CD4-positive, CD25-positive, alpha-beta regulatory T cell (primary cell): ENCODE measurements at regions not wholly inside any gene's neighbourhood (a gene's known extent, or its start where the extent isn't known, plus 50 kb on each side); places are given as distances from the start of the nearest gene placed in this dataset.
"Not testable (repeated sequence)": the region's sequence is repeated elsewhere in the genome, so short reads cannot be mapped to it uniquely, and the experiment has no call there.

Experiments
- ATAC-seq, 2 donors: fragments of 150-1000 bp; cut with Tn5 transposase; one replicate each; pipeline ENCODE4 v1.10.0; 2021; ENCODE audit warnings: low read depth in 2 of 2, moderate number of reproducible peaks in 2 of 2, moderate library complexity in 1 of 2
- DNase-seq, 3 donors: peaks; one replicate each; pipeline versions ENCODE4 v3.0.0 to v3.0.0-alpha.2; 2012 to 2022; ENCODE audit warnings: mixed read lengths in 1 of 3
- H3K27ac ChIP-seq: one replicate; pipeline ENCODE4 v1.7.0; 2013; ENCODE audit warnings: mild to moderate bottlenecking, low read length; ENCODE audit not compliant: insufficient read depth, poor library complexity, severe bottlenecking
- H3K27me3 ChIP-seq: one replicate; pipeline ENCODE4 v1.7.0; 2013; ENCODE audit warnings: low read length; ENCODE audit not compliant: control insufficient read depth, insufficient read depth
- H3K36me3 ChIP-seq: one replicate; pipeline ENCODE4 v1.7.0; 2013; ENCODE audit warnings: mild to moderate bottlenecking, low read length, moderate library complexity; ENCODE audit not compliant: control insufficient read depth, insufficient read depth
- H3K4me1 ChIP-seq: 2 replicates; pipeline ENCODE4 v1.7.0; 2013; ENCODE audit warnings: mild to moderate bottlenecking, low read length; ENCODE audit not compliant: insufficient read depth, control insufficient read depth, poor library complexity, severe bottlenecking
- H3K4me3 ChIP-seq: one replicate; pipeline ENCODE4 v1.7.0; 2013; ENCODE audit warnings: low read depth, mild to moderate bottlenecking, low read length, moderate library complexity
- H3K9me3 ChIP-seq, 2 experiments: 1 replicate in 1 of 2; 2 replicates in 1 of 2; pipeline ENCODE4 v1.7.0; 2013; ENCODE audit warnings: low read length in 2 of 2, mild to moderate bottlenecking in 1 of 2, moderate library complexity in 1 of 2; ENCODE audit not compliant: control insufficient read depth in 2 of 2
- H3K27ac Mint-ChIP-seq, 3 donors: one replicate each; pipeline ENCODE4 v1.8.0; 2020 to 2022; ENCODE audit warnings: mild to moderate bottlenecking in 3 of 3, mixed read lengths in 3 of 3, moderate library complexity in 2 of 3
- H3K27me3 Mint-ChIP-seq: one replicate; pipeline ENCODE4 v1.8.0; 2022; ENCODE audit warnings: mild to moderate bottlenecking, mixed read lengths
- H3K36me3 Mint-ChIP-seq: one replicate; pipeline ENCODE4 v1.8.0; 2020; ENCODE audit warnings: mixed read lengths
- H3K4me1 Mint-ChIP-seq, 4 donors: one replicate each; pipeline ENCODE4 v1.8.0; 2020 to 2022; ENCODE audit warnings: mixed read lengths in 4 of 4, mild to moderate bottlenecking in 1 of 4
- H3K4me3 Mint-ChIP-seq, 4 donors: one replicate each; pipeline ENCODE4 v1.8.0; 2020 to 2022; ENCODE audit warnings: mild to moderate bottlenecking in 4 of 4, mixed read lengths in 4 of 4, moderate library complexity in 3 of 4
- H3K9me3 Mint-ChIP-seq, 7 donors: one replicate each; pipeline ENCODE4 v1.8.0; 2020 to 2022; ENCODE audit warnings: mixed read lengths in 7 of 7, mild to moderate bottlenecking in 3 of 7, moderate library complexity in 2 of 7

DNA sequence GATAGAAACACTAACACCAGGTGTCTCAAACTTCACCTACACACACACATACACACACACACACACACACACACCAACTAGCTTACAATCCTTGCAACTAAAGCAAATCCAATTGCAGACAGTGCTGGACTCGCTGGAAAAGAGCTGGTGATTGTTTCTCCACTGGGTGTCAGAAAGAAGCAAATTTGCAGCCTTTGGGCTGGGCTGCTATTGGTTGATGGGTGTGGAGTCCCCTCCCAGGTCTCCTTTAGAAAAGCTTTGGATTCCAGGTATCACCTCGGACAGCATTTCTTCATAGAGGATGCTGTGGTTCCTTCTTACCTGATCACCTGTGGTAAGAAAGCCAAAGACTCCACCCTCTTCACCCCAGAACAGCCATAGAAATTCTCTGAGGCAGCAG is 307.5 kb downstream of the SPATA31A6 start:
- not testable (repeated sequence) for ATAC-seq, H3K4me3 Mint-ChIP-seq, DNase-seq, H3K9me3 Mint-ChIP-seq, H3K9me3 ChIP-seq, H3K36me3 Mint-ChIP-seq, H3K27me3 ChIP-seq, H3K27me3 Mint-ChIP-seq, H3K27ac Mint-ChIP-seq, H3K4me3 ChIP-seq, H3K27ac ChIP-seq, H3K4me1 ChIP-seq, H3K4me1 Mint-ChIP-seq, H3K36me3 ChIP-seq

DNA sequence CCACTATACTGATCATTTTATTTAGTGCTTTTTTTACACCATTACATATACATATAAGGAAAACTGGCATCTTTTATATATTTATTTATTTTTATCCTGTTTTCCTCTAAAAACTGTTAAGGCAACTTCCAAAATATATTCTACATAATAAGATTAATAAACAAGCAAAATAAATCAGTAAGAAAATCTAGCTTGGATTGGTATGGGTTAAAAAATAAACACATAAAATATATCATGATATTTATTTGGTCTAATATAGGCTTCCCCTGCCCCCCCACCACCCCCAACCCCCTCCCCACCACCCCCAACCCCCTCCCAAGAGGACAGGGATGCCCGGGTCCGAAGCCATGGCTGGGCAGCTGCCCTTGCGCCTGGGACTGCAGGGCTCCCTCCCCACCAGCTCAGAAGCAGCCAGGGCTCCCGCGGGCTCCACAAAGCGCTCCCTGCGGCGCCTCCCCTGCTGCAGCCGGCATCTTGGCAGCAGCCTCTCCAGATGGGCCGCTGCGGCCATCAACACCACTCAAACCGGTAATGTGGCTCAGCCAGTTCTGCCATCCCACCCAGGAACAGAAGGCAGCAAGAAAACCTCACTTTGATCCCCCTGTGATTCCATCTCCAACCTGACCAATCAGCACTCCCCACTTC is 319.3 kb downstream of the SPATA31A6 start:
- H3K36me3 ChIP-seq, ATAC-seq, H3K4me1 Mint-ChIP-seq, DNase-seq, H3K4me3 ChIP-seq, H3K27me3 ChIP-seq, H3K27ac ChIP-seq, H3K36me3 Mint-ChIP-seq, H3K27me3 Mint-ChIP-seq, H3K9me3 ChIP-seq, H3K9me3 Mint-ChIP-seq, H3K4me3 Mint-ChIP-seq, H3K27ac Mint-ChIP-seq, H3K4me1 ChIP-seq: not testable (repeated sequence)

DNA sequence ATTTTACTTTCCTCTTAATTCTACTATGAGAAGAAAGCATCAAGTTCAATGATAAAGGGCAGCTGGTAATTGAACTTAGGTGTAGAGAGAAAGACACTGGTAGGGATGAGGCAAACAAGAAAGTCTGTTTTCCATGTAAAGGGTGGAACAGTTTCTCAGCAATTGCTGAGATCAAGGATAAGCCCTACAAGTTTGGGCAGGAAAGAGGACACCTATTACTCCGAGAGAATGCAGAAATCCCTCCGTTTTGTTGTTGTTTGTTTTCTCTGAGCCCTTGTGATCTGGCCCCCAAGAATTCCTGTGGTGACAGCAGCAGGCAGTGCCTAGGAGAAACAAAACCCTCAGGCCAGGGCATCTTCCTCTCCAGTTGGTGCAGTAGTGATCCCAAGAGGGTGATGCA is 324.7 kb downstream of the SPATA31A6 start:
- not testable (repeated sequence) for H3K36me3 Mint-ChIP-seq, H3K9me3 ChIP-seq, DNase-seq, H3K36me3 ChIP-seq, H3K4me3 Mint-ChIP-seq, H3K27ac Mint-ChIP-seq, H3K27ac ChIP-seq, H3K9me3 Mint-ChIP-seq, H3K27me3 ChIP-seq, H3K4me1 Mint-ChIP-seq, H3K4me1 ChIP-seq, H3K27me3 Mint-ChIP-seq, ATAC-seq, H3K4me3 ChIP-seq

DNA sequence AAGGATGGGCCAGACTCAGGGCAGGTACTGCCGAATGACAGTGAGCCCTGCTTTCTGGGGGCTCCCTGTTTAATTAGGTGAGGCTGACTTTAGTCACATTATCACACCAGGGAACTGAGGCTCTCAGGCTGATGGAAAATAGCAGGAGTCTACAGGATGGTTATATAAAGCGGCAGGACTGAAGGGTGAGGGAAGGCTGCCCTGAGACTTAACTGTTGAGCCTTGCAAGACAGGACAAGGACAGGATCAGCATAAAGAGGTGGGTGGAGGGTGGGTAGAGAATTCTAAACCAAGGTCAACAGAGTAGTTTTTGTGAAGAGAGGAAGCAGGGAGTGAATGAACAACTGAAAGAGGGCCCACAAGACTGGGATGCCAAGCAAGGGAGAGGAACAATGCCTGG is 330.1 kb downstream of the SPATA31A6 start:
- H3K36me3 ChIP-seq, result not testable (repeated sequence)

DNA sequence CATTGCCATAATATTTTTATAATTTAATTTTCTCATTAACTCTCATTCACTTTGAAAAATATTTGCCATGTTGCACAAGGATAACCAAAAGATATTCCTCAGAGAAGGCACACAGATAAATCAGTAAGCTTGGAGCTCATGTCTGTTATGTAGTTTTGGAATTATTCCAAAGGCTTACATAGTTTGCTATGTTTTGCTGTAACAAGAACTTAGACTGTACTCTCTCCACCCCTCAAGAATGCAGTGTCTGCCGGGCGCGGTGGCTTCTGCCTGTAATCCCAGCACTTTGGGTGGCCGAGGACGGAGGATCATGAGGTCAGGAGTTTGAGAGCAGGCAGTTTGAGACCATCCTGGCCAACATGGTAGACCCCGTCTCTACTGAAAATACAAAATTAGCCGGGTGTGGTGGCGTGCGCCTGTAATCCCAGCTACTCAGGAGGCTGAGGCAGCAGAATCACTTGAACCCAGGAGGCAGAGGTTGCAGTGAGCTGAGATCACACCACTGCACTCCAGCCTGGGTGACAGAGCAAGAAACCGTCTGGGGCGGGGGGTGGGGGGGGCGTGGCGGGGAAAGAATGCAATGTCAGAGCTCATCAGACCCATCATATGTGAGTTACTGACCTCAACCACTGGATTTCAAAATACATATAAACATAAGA is 351.0 kb downstream of the SPATA31A6 start:
- H3K9me3 Mint-ChIP-seq, H3K4me1 Mint-ChIP-seq, H3K4me3 ChIP-seq, H3K27ac Mint-ChIP-seq, H3K4me1 ChIP-seq, H3K27me3 Mint-ChIP-seq, ATAC-seq, H3K27ac ChIP-seq, H3K4me3 Mint-ChIP-seq, H3K27me3 ChIP-seq, H3K9me3 ChIP-seq, H3K36me3 ChIP-seq, H3K36me3 Mint-ChIP-seq, DNase-seq: not testable (repeated sequence)

More for the DNA sequence above, 330.1 kb downstream of the SPATA31A6 start:
- not testable (repeated sequence) for H3K27ac Mint-ChIP-seq, H3K36me3 Mint-ChIP-seq, H3K4me3 ChIP-seq, DNase-seq, H3K9me3 Mint-ChIP-seq, H3K27me3 Mint-ChIP-seq, H3K4me3 Mint-ChIP-seq, ATAC-seq, H3K9me3 ChIP-seq, H3K4me1 ChIP-seq, H3K27ac ChIP-seq, H3K27me3 ChIP-seq, H3K4me1 Mint-ChIP-seq

DNA sequence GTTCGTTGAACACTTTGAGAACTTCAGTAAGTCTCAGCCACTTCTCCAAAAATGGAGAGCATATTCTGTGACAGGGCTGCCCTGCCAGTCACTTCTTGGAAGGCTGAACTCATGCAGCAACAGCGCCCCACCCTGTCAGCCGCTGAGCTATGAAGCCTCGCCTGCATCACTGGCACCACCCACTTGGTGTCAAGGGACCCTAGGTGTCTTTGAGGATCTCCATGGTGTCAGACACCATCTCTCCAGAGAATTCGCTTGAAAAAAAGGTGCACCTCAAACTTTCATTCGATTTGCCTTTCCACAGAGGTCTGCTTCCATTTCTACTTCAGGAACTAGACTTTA is 351.5 kb downstream of the SPATA31A6 start:
- ATAC-seq, H3K9me3 Mint-ChIP-seq, H3K4me3 ChIP-seq, H3K27me3 Mint-ChIP-seq, H3K36me3 Mint-ChIP-seq, H3K4me1 Mint-ChIP-seq, H3K4me3 Mint-ChIP-seq, H3K27ac ChIP-seq, H3K27me3 ChIP-seq, H3K4me1 ChIP-seq, H3K36me3 ChIP-seq, H3K9me3 ChIP-seq, H3K27ac Mint-ChIP-seq: not testable (repeated sequence)
- DNase-seq, result peak in 2 of 3 donors; percentile 0 to 7

DNA sequence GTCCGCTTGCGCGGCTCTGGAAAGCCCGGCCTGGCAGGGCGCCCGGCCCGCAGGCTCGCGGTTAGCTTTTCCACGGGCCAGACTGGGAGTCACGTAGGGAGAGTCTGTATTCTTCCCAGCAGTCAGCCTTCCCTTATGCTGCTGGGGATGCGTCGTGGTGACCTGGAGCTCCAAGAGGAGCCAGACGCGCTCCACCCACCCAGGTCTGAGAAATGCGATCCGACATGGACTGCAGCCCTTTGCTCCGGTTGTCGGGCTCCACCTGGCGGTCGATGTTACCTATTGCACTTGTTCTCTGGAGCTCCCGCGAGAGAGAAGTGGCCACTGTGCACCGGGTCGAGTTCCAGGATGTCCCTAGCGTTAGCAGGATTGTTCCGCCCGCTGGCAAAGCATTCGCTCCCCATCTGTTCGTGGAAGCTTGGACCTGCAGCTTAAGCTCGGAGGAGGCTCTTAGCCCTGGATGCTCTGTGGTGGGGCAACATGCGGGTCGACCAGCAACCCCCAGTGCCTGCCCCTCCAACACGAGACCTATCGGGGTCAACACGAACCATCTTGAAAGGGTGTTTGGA is 367.4 kb downstream of the SPATA31A6 start:
- not testable (repeated sequence) for H3K27me3 Mint-ChIP-seq, H3K4me1 ChIP-seq, H3K9me3 Mint-ChIP-seq, H3K9me3 ChIP-seq, H3K4me3 Mint-ChIP-seq, H3K27ac ChIP-seq, ATAC-seq, H3K27ac Mint-ChIP-seq, H3K36me3 Mint-ChIP-seq, H3K4me1 Mint-ChIP-seq, H3K27me3 ChIP-seq, H3K36me3 ChIP-seq, H3K4me3 ChIP-seq
- peak in 1 of 3 donors; percentile 22 for DNase-seq

DNA sequence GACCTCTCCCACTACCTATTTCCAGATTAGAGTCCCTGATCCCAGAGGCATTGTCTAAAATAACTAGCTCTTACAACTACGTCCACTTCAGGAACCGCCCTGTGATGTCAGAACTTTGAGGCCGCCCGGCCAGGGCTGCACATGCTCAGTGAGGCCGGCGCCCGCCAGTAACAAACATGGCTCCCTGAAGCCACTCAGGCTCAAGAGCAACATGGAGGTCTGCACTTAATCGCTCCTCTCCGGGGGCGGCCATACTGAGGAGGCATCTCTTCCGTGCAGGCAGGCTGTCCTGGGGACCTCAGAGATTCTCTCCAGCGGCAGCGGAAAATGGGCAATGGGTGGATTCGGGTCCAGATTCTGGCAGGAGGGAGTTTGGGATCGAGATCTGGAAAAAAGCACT is 385.1 kb downstream of the SPATA31A6 start:
- not testable (repeated sequence) for H3K27me3 Mint-ChIP-seq, H3K4me1 ChIP-seq

More for the DNA sequence above, 385.1 kb downstream of the SPATA31A6 start:
- not testable (repeated sequence) for H3K9me3 ChIP-seq, H3K4me1 Mint-ChIP-seq, DNase-seq, H3K27me3 ChIP-seq, H3K27ac ChIP-seq, H3K4me3 ChIP-seq, H3K9me3 Mint-ChIP-seq, H3K36me3 ChIP-seq, H3K4me3 Mint-ChIP-seq, ATAC-seq, H3K27ac Mint-ChIP-seq, H3K36me3 Mint-ChIP-seq
